Nephron progenitor cell (in vitro differentiated cells): ENCODE measurements at regions not wholly inside any gene's neighbourhood (a gene's known extent, or its start where the extent isn't known, plus 50 kb on each side); places are given as distances from the start of the nearest gene placed in this dataset.
"Not testable (repeated sequence)": the region's sequence is repeated elsewhere in the genome, so short reads cannot be mapped to it uniquely, and the experiment has no call there.

Experiments
- DNase-seq: peaks from one replicate; pipeline ENCODE4 v3.0.0; 2021
- H3K27ac Mint-ChIP-seq: 2 replicates; pipeline ENCODE4 v1.8.0; 2021; ENCODE audit warnings: mild to moderate bottlenecking, moderate library complexity, mixed read lengths
- H3K27me3 Mint-ChIP-seq: 2 replicates; pipeline ENCODE4 v1.8.0; 2021; ENCODE audit warnings: mild to moderate bottlenecking, low read depth, mixed read lengths; ENCODE audit not compliant: poor library complexity
- H3K36me3 Mint-ChIP-seq: 2 replicates; pipeline ENCODE4 v1.8.0; 2021; ENCODE audit warnings: low read depth, mixed read lengths
- H3K4me1 Mint-ChIP-seq: 2 replicates; pipeline ENCODE4 v1.8.0; 2021; ENCODE audit warnings: mixed read lengths
- H3K4me3 Mint-ChIP-seq: 2 replicates; pipeline ENCODE4 v1.8.0; 2021; ENCODE audit warnings: mild to moderate bottlenecking, moderate library complexity, mixed read lengths
- H3K9me3 Mint-ChIP-seq: 2 replicates; pipeline ENCODE4 v1.8.0; 2021; ENCODE audit warnings: mild to moderate bottlenecking, moderate library complexity, mixed read lengths
- CTCF ChIP-seq: fragments of 200-600 bp; sonication (generic); IDR thresholded peaks from 2 replicates; pipeline ENCODE4 v1.5.0; 2021; ENCODE audit warnings: antibody characterized with exemption

GRCh38 chr7:106568002-106568679 is 92.8 kb downstream of the CCDC71L start:
- Mint-ChIP-seq H3K9me3 (no peaks in the 10 kb centered on the region), H3K27ac (no peak overlapping the region), H3K27me3 (peaks cover 9% of the 10 kb centered on the region), H3K4me1 (peaks cover 17% of the 10 kb centered on the region), H3K4me3 (no peak overlapping the region), H3K36me3 (no peaks in the 10 kb centered on the region)
- no peak for DNase-seq
- no peak for TF ChIP-seq CTCF

- DNase-seq, H3K27me3 Mint-ChIP-seq, H3K27ac Mint-ChIP-seq, H3K36me3 Mint-ChIP-seq, H3K4me3 Mint-ChIP-seq, H3K9me3 Mint-ChIP-seq: not testable (repeated sequence)
- peaks cover 17% of the 10 kb centered on the region for H3K4me1 Mint-ChIP-seq
These were observed 93.6 kb downstream of the CCDC71L start for GRCh38 chr7:106567204-106568001.

GRCh38 chr7:106566672-106567071 is 94.3 kb downstream of the CCDC71L start:
- H3K36me3 Mint-ChIP-seq = no peaks in the 10 kb centered on the region
- no peak overlapping the region for H3K4me3 Mint-ChIP-seq
- peaks cover 4% of the 10 kb centered on the region for H3K27me3 Mint-ChIP-seq
- no peak overlapping the region for H3K27ac Mint-ChIP-seq
- H3K4me1 Mint-ChIP-seq = peaks cover 17% of the 10 kb centered on the region
- no peak for TF ChIP-seq CTCF
- H3K9me3 Mint-ChIP-seq = no peaks in the 10 kb centered on the region
- no peak for DNase-seq

GRCh38 chr7:106566196-106566595 is 94.8 kb downstream of the CCDC71L start:
- H3K36me3 Mint-ChIP-seq = no peaks in the 10 kb centered on the region
- H3K27ac Mint-ChIP-seq = no peak overlapping the region
- H3K4me1 Mint-ChIP-seq = peaks cover 17% of the 10 kb centered on the region
- TF ChIP-seq CTCF = no peak
- peaks cover 4% of the 10 kb centered on the region for H3K27me3 Mint-ChIP-seq
- no peak overlapping the region for H3K4me3 Mint-ChIP-seq
- H3K9me3 Mint-ChIP-seq = no peaks in the 10 kb centered on the region
- DNase-seq = no peak

- Mint-ChIP-seq H3K27me3 (peaks cover 4% of the 10 kb centered on the region), H3K36me3 (no peaks in the 10 kb centered on the region)
- TF ChIP-seq CTCF = no peak
These were observed 95.5 kb downstream of the CCDC71L start for GRCh38 chr7:106565428-106565827.

GRCh38 chr7:106563466-106564150 is 97.3 kb downstream of the CCDC71L start:
- Mint-ChIP-seq H3K4me3 (no peak overlapping the region), H3K4me1 (peaks cover 4% of the 10 kb centered on the region), H3K36me3 (no peaks in the 10 kb centered on the region), H3K27ac (no peak overlapping the region), H3K27me3 (peaks cover 7% of the 10 kb centered on the region), H3K9me3 (peaks cover 14% of the 10 kb centered on the region)
- TF ChIP-seq CTCF = no peak
- DNase-seq = no peak

More at GRCh38 chr7:106565428-106565827, 95.5 kb downstream of the CCDC71L start:
- no peak overlapping the region for H3K4me3 Mint-ChIP-seq
- H3K4me1 Mint-ChIP-seq = peaks cover 13% of the 10 kb centered on the region
- H3K9me3 Mint-ChIP-seq = peaks cover under 1% of the 10 kb centered on the region
- no peak overlapping the region for H3K27ac Mint-ChIP-seq
- DNase-seq = no peak
